SK-N-SH treated with all-trans-retinoic acid at 6 μM for 48 hours (cell line): ENCODE measurements at regions not wholly inside any gene's neighbourhood (a gene's known extent, or its start where the extent isn't known, plus 50 kb on each side); places are given as distances from the start of the nearest gene placed in this dataset.

Experiments used
- ATAC-seq: fragments of 200-7000 bp; cut with Tn5 transposase; 3 replicates; pipeline ENCODE4 v1.9.1; 2020; ENCODE audit warnings: mild to moderate bottlenecking, moderate library complexity
- ARNTL ChIP-seq: fragments of 450-650 bp; formaldehyde crosslinking; IDR thresholded peaks from 2 replicates; pipeline ENCODE4 v1.5.0; 2020; ENCODE audit warnings: low read depth, mild to moderate bottlenecking, moderate library complexity, borderline replicate concordance
- BACH2 ChIP-seq: fragments of 250-450 bp; sonication (Bioruptor Pico); IDR thresholded peaks from 2 replicates; pipeline ENCODE4 v1.9.0; 2021; ENCODE audit warnings: mild to moderate bottlenecking, borderline replicate concordance
- CSDC2 ChIP-seq: fragments of 250-450 bp; sonication (Bioruptor Pico); IDR thresholded peaks from 2 replicates; pipeline ENCODE4 v1.5.0; 2020; ENCODE audit warnings: mild to moderate bottlenecking, moderate library complexity
- ESRRG ChIP-seq: fragments of 250-450 bp; sonication (Bioruptor Pico); IDR thresholded peaks from 2 replicates; pipeline ENCODE4 v1.6.1; 2021; ENCODE audit warnings: mild to moderate bottlenecking
- GLIS3 ChIP-seq: fragments of 250-450 bp; sonication (Bioruptor Pico); IDR thresholded peaks from 2 replicates; pipeline ENCODE4 v1.5.0; 2020; ENCODE audit warnings: mild to moderate bottlenecking, moderate library complexity
- OSR1 ChIP-seq: fragments of 250-450 bp; sonication (Bioruptor Pico); IDR thresholded peaks from 2 replicates; pipeline ENCODE4 v1.8.0; 2022; ENCODE audit warnings: moderate library complexity, mild to moderate bottlenecking, inconsistent platforms
- PPARA ChIP-seq: fragments of 250-450 bp; sonication (Bioruptor Pico); IDR thresholded peaks from 2 replicates; pipeline ENCODE4 v1.5.0; 2020; ENCODE audit warnings: mild to moderate bottlenecking, borderline replicate concordance
- RARB ChIP-seq: fragments of 250-450 bp; sonication (Bioruptor Pico); IDR thresholded peaks from 2 replicates; pipeline ENCODE4 v1.8.0; 2021; ENCODE audit warnings: mild to moderate bottlenecking, moderate library complexity
- SNAI2 ChIP-seq: fragments of 250-450 bp; sonication (Bioruptor Pico); IDR thresholded peaks from 2 replicates; pipeline ENCODE4 v1.5.0; 2020; ENCODE audit warnings: mild to moderate bottlenecking, moderate library complexity
- TCF4 ChIP-seq: fragments of 250-450 bp; sonication (Bioruptor Pico); IDR thresholded peaks from 2 replicates; pipeline ENCODE4 v1.8.0; 2021; ENCODE audit warnings: mild to moderate bottlenecking, moderate library complexity, borderline replicate concordance
- TOX ChIP-seq: fragments of 250-450 bp; sonication (Bioruptor Pico); IDR thresholded peaks from 2 replicates; pipeline ENCODE4 v1.8.0; 2021; ENCODE audit warnings: mild to moderate bottlenecking, moderate library complexity, borderline replicate concordance
- ZFP30 ChIP-seq: fragments of 450-650 bp; formaldehyde crosslinking; IDR thresholded peaks from 2 replicates; pipeline ENCODE4 v1.5.0; 2022; ENCODE audit warnings: mild to moderate bottlenecking, moderate library complexity
- ZNF565 ChIP-seq: fragments of 450-650 bp; formaldehyde crosslinking; conservative IDR thresholded peaks from 2 replicates; pipeline ENCODE4 v1.5.0; 2020; ENCODE audit warnings: low read depth, mild to moderate bottlenecking, moderate library complexity
- ZNF8 ChIP-seq: fragments of 450-650 bp; formaldehyde crosslinking; IDR thresholded peaks from 2 replicates; pipeline ENCODE4 v1.5.0; 2020; ENCODE audit warnings: mild to moderate bottlenecking, moderate library complexity
- TF ChIP-seq, protein P1 (sequence below): fragments of 250-450 bp; sonication (Bioruptor Pico); IDR thresholded peaks from 2 replicates; pipeline ENCODE4 v1.5.0; 2020; ENCODE audit warnings: mild to moderate bottlenecking, moderate library complexity
- TF ChIP-seq, protein P2 (sequence below): fragments of 250-450 bp; sonication (Bioruptor Pico); IDR thresholded peaks from 2 replicates; pipeline ENCODE4 v1.8.0; 2020; ENCODE audit warnings: mild to moderate bottlenecking, moderate library complexity, borderline replicate concordance
- TF ChIP-seq, protein P3 (sequence below): fragments of 250-450 bp; sonication (Bioruptor Pico); IDR thresholded peaks from 2 replicates; pipeline ENCODE4 v1.5.1; 2021; ENCODE audit warnings: mild to moderate bottlenecking, moderate library complexity
- TF ChIP-seq, protein P4 (sequence below): fragments of 250-450 bp; sonication (Bioruptor Pico); IDR thresholded peaks from 2 replicates; pipeline ENCODE4 v1.8.0; 2021; ENCODE audit warnings: low read depth, mild to moderate bottlenecking, moderate library complexity, borderline replicate concordance
- TF ChIP-seq, protein P5 (sequence below): fragments of 250-450 bp; sonication (Bioruptor Pico); IDR thresholded peaks from 2 replicates; pipeline ENCODE4 v1.5.1; 2020; ENCODE audit warnings: low read depth, mild to moderate bottlenecking, moderate library complexity

DNA sequence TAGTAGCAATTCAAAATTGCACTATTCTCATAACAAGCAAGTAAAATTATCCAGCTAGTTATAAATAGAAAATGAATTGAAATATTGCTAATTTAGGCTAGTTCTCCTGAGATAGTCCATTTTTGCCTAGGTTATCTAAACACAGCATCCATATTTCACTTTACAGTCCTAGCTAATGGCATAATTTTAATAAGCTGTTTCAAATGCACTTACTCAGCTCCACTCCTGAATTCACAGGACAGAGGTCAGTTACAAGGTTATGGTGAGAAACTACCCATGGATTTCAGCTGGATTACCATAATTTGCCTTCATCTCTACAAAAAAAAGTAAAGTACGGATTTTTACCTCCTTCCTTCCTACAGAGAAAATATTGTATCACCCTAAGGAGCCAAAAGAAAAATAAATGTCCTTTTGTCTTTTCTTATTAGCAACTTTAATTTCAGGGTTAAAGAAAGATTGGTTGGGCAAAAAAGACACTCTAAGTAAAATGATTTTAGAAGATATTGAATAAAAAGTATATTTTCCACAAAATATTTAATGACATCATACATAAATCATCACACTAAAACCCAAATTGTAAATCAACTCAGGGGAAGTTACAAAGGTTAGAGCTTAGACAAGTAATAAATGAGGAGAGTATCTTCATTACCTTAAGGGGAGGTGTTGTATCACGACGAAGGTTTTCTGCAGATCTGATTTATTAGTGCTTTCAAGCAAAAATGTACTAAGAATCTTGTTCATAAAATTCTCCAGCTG is 377.4 kb downstream of the C12orf50 start (continued):
- TF ChIP-seq CSDC2 (CRISPR knock-in tag) (no peak), ZNF8 (CRISPR knock-in tag) (no peak), ZNF565 (no peak), BACH2 (CRISPR knock-in tag) (no peak), TOX (CRISPR knock-in tag) (no peak), PPARA (CRISPR knock-in tag) (no peak), OSR1 (CRISPR knock-in tag) (no peak), RARB (CRISPR knock-in tag) (no peak), TCF4 (CRISPR knock-in tag) (no peak)
- TF ChIP-seq, protein P1, sequence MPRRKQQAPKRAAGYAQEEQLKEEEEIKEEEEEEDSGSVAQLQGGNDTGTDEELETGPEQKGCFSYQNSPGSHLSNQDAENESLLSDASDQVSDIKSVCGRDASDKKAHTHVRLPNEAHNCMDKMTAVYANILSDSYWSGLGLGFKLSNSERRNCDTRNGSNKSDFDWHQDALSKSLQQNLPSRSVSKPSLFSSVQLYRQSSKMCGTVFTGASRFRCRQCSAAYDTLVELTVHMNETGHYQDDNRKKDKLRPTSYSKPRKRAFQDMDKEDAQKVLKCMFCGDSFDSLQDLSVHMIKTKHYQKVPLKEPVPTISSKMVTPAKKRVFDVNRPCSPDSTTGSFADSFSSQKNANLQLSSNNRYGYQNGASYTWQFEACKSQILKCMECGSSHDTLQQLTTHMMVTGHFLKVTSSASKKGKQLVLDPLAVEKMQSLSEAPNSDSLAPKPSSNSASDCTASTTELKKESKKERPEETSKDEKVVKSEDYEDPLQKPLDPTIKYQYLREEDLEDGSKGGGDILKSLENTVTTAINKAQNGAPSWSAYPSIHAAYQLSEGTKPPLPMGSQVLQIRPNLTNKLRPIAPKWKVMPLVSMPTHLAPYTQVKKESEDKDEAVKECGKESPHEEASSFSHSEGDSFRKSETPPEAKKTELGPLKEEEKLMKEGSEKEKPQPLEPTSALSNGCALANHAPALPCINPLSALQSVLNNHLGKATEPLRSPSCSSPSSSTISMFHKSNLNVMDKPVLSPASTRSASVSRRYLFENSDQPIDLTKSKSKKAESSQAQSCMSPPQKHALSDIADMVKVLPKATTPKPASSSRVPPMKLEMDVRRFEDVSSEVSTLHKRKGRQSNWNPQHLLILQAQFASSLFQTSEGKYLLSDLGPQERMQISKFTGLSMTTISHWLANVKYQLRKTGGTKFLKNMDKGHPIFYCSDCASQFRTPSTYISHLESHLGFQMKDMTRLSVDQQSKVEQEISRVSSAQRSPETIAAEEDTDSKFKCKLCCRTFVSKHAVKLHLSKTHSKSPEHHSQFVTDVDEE (CRISPR knock-in tag): no peak
- TF ChIP-seq, protein P2, sequence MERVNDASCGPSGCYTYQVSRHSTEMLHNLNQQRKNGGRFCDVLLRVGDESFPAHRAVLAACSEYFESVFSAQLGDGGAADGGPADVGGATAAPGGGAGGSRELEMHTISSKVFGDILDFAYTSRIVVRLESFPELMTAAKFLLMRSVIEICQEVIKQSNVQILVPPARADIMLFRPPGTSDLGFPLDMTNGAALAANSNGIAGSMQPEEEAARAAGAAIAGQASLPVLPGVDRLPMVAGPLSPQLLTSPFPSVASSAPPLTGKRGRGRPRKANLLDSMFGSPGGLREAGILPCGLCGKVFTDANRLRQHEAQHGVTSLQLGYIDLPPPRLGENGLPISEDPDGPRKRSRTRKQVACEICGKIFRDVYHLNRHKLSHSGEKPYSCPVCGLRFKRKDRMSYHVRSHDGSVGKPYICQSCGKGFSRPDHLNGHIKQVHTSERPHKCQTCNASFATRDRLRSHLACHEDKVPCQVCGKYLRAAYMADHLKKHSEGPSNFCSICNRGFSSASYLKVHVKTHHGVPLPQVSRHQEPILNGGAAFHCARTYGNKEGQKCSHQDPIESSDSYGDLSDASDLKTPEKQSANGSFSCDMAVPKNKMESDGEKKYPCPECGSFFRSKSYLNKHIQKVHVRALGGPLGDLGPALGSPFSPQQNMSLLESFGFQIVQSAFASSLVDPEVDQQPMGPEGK (CRISPR knock-in tag): no peak

DNA sequence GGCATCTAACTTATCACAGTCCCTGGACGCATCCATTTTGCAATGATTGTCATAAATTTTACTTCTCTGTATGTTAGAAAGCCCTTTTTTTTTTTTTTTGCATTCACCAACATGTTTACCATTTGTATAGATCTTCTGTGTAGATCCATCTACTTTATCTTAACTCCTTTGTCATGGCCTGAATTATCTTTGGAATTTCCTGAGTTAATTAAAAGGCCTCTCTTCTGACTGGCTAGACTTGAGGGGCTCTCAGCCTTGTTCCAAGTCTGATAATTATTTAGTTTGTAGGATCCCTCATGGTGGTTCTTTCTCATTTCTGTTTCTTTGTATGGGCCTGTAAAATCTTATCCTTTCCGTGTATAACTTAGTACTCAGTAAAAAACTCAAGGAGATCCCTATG is 387.0 kb downstream of the C12orf50 start:
- no peak for TF ChIP-seq OSR1 (CRISPR knock-in tag)
- no peak for TF ChIP-seq SNAI2
- no peak for ATAC-seq

DNA sequence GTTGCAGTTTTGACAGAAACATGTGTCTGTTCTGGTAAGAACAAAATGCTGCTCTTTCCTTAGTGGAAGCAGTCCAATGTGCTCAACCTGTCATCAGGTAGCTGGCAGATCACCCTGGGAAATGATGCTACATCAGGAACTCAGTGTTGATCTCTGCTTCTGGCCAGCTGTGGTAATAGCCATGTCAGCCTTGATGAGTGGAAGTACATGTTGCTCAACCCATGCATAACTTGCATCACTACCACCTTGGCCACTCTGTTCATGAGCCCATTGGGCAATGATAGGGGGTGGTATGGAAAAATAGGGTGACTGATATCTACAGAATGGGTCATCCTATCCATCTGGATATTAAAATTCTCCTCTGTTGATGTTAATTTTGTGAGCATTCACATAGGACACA is 411.0 kb downstream of the C12orf50 start:
- TF ChIP-seq PPARA (CRISPR knock-in tag) (no peak), ZNF8 (CRISPR knock-in tag) (no peak), ARNTL (CRISPR knock-in tag) (no peak), BACH2 (CRISPR knock-in tag) (no peak), GLIS3 (CRISPR knock-in tag) (no peak), TOX (CRISPR knock-in tag) (no peak), SNAI2 (no peak), ESRRG (no peak), ZNF565 (no peak), CSDC2 (CRISPR knock-in tag) (no peak), ZFP30 (CRISPR knock-in tag) (no peak), TCF4 (CRISPR knock-in tag) (no peak)
- TF ChIP-seq, protein P3, sequence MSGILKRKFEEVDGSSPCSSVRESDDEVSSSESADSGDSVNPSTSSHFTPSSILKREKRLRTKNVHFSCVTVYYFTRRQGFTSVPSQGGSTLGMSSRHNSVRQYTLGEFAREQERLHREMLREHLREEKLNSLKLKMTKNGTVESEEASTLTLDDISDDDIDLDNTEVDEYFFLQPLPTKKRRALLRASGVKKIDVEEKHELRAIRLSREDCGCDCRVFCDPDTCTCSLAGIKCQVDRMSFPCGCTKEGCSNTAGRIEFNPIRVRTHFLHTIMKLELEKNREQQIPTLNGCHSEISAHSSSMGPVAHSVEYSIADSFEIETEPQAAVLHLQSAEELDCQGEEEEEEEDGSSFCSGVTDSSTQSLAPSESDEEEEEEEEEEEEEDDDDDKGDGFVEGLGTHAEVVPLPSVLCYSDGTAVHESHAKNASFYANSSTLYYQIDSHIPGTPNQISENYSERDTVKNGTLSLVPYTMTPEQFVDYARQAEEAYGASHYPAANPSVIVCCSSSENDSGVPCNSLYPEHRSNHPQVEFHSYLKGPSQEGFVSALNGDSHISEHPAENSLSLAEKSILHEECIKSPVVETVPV (CRISPR knock-in tag): no peak
- TF ChIP-seq, protein P4, sequence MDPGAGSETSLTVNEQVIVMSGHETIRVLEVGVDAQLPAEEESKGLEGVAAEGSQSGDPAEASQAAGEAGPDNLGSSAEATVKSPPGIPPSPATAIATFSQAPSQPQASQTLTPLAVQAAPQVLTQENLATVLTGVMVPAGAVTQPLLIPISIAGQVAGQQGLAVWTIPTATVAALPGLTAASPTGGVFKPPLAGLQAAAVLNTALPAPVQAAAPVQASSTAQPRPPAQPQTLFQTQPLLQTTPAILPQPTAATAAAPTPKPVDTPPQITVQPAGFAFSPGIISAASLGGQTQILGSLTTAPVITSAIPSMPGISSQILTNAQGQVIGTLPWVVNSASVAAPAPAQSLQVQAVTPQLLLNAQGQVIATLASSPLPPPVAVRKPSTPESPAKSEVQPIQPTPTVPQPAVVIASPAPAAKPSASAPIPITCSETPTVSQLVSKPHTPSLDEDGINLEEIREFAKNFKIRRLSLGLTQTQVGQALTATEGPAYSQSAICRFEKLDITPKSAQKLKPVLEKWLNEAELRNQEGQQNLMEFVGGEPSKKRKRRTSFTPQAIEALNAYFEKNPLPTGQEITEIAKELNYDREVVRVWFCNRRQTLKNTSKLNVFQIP (CRISPR knock-in tag): no peak
- TF ChIP-seq, protein P5, sequence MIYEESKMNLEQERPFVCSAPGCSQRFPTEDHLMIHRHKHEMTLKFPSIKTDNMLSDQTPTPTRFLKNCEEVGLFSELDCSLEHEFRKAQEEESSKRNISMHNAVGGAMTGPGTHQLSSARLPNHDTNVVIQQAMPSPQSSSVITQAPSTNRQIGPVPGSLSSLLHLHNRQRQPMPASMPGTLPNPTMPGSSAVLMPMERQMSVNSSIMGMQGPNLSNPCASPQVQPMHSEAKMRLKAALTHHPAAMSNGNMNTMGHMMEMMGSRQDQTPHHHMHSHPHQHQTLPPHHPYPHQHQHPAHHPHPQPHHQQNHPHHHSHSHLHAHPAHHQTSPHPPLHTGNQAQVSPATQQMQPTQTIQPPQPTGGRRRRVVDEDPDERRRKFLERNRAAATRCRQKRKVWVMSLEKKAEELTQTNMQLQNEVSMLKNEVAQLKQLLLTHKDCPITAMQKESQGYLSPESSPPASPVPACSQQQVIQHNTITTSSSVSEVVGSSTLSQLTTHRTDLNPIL (CRISPR knock-in tag): no peak
- ATAC-seq: no peak
